Hematopoietic multipotent progenitor cell treated with erythropoietin and hydrocortisone succinate and interleukin-3 and kit ligand, for 4 days (in vitro differentiated cells): ENCODE measurements at regions not wholly inside any gene's neighbourhood (a gene's known extent, or its start where the extent isn't known, plus 50 kb on each side); places are given as distances from the start of the nearest gene placed in this dataset.
"Not testable (repeated sequence)": the region's sequence is repeated elsewhere in the genome, so short reads cannot be mapped to it uniquely, and the experiment has no call there.

Experiments
- DNase-seq: peaks from one replicate; pipeline ENCODE4 v3.0.0-alpha.2; 2015

- no peak for DNase-seq
Observed at GRCh38 chr20:59110607-59111006, 53.0 kb upstream of the ZNF831 start.

- DNase-seq: no peak
Observed at GRCh38 chr20:59105581-59105980, 58.0 kb upstream of the ZNF831 start.

- no peak for DNase-seq
Observed at GRCh38 chr20:59104831-59105230, 58.8 kb upstream of the ZNF831 start.

DNA sequence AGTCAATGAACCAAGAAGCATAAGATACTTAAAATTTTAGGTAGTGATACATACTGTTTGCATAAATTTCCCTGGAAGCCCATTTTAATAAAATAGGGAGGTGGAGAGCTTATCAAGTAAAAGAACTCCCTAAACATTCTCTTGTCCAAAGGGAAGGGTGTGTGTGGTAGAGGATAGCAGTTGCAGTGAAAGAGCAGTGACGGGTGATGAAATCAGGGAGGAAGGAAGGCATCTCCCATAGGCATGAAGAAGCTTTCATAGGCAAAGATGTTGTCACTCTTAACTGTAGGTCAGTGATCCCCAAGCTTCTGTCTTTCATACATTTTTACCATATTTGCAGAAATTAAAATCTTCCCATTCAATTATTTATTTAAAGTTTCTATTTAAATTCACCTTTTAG, 60.0 kb upstream of the ZNF831 start:
- no peak for DNase-seq

DNA sequence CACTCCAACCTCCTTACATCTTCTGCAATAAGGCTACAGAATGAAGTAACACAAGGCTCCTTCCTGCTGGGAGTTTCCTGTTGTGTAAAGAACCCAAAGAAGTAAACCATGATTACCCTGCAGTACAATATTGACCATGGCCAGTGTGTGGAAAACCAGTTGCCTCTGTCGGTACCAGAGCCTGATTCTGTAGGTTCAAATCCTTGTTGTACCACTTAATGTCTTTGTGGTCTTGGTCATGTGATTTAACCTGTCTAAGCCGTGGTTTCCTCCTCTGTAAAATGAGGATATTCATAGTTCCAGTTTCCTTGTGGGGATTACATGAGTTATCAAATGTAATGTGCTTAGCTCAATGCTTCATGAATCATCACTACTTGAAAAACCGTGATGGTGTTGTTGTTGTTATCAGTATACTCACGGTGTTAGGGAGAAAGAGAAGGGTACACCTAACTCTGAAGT, 60.3 kb upstream of the PRELID3B start:
- peak; percentile 20 for DNase-seq

GRCh38 chr20:59101961-59102360, 59.4 kb upstream of the PRELID3B start:
- peak; percentile 58 for DNase-seq

GRCh38 chr20:59099864-59100263, 57.3 kb upstream of the PRELID3B start:
- not testable (repeated sequence) for DNase-seq

- DNase-seq: no peak
Observed at GRCh38 chr20:59095140-59095539, 52.6 kb upstream of the PRELID3B start.

- DNase-seq: no peak
Observed at GRCh38 chr20:59094576-59094975, 52.0 kb upstream of the PRELID3B start.
